ENCODE measurements at regions not wholly inside any gene's neighbourhood (a gene's known extent, or its start where the extent isn't known, plus 50 kb on each side); places are given as distances from the start of the nearest gene placed in this dataset.
"Not testable (repeated sequence)": the region's sequence is repeated elsewhere in the genome, so short reads cannot be mapped to it uniquely, and the experiment has no call there.

GRCh38 chr1:111063595-111063994, 76.3 kb downstream of the DRAM2 start:
- DNase-seq = no peak

GRCh38 chr1:111062624-111063023, 77.3 kb downstream of the DRAM2 start:
- no peak for DNase-seq

- no peak for DNase-seq
These were observed 77.8 kb downstream of the DRAM2 start for GRCh38 chr1:111062081-111062480.

GRCh38 chr1:111054656-111055055, 85.2 kb downstream of the DRAM2 start:
- no peak for DNase-seq

- no peak for DNase-seq
These were observed 87.6 kb downstream of the DRAM2 start for GRCh38 chr1:111052246-111052645.

- DNase-seq = not testable (repeated sequence)
These were observed 84.5 kb upstream of the LRIF1 start for GRCh38 chr1:111048253-111048652.

- DNase-seq = no peak
These were observed 81.5 kb upstream of the LRIF1 start for GRCh38 chr1:111045033-111045722.

- DNase-seq = no peak
These were observed 68.7 kb upstream of the LRIF1 start for GRCh38 chr1:111032295-111032897.

- peak; percentile 32 for DNase-seq
These were observed 66.9 kb upstream of the LRIF1 start for GRCh38 chr1:111030590-111030989.

GRCh38 chr1:111025109-111025508, 61.4 kb upstream of the LRIF1 start:
- no peak for DNase-seq

- DNase-seq = no peak
These were observed 51.5 kb upstream of the LRIF1 start for GRCh38 chr1:111015222-111015621.
